ENCODE measurements at regions not wholly inside any gene's neighbourhood (a gene's known extent, or its start where the extent isn't known, plus 50 kb on each side); places are given as distances from the start of the nearest gene placed in this dataset.

- DNase-seq (ENCODE audit: low spot score): no peak
Measured at GRCh38 chr5:164351245-164351834, 845.9 kb downstream of the MAT2B start.

- DNase-seq (ENCODE audit: low spot score): no peak
Measured at GRCh38 chr5:164352695-164353094, 847.3 kb downstream of the MAT2B start.

- DNase-seq (ENCODE audit: low spot score): no peak
Measured at GRCh38 chr5:164353155-164353554, 847.7 kb downstream of the MAT2B start.

- DNase-seq (ENCODE audit: low spot score): no peak
Measured at GRCh38 chr5:164354139-164354751, 848.8 kb downstream of the MAT2B start.

- DNase-seq (ENCODE audit: low spot score): no peak
Measured at GRCh38 chr5:164355267-164355830, 849.9 kb downstream of the MAT2B start.

GRCh38 chr5:164356790-164357189 is 851.4 kb downstream of the MAT2B start:
- DNase-seq (ENCODE audit: low spot score): no peak

GRCh38 chr5:164357395-164358033 is 852.1 kb downstream of the MAT2B start:
- no peak for DNase-seq (ENCODE audit: low spot score)

GRCh38 chr5:164358531-164359259 is 853.3 kb downstream of the MAT2B start:
- DNase-seq (ENCODE audit: low spot score): peak; percentile 62

GRCh38 chr5:164359260-164360255 is 854.1 kb downstream of the MAT2B start:
- no peak for DNase-seq (ENCODE audit: low spot score)

GRCh38 chr5:164360589-164360988 is 855.2 kb downstream of the MAT2B start:
- DNase-seq (ENCODE audit: low spot score): no peak

- DNase-seq (ENCODE audit: low spot score): no peak
Measured at GRCh38 chr5:164361986-164362385, 856.6 kb downstream of the MAT2B start.

- no peak for DNase-seq (ENCODE audit: low spot score)
Measured at GRCh38 chr5:164362835-164363234, 857.4 kb downstream of the MAT2B start.

- no peak for DNase-seq (ENCODE audit: low spot score)
Measured at GRCh38 chr5:164364237-164365208, 859.1 kb downstream of the MAT2B start.

- peak; percentile 91 for DNase-seq (ENCODE audit: low spot score)
Measured at GRCh38 chr5:164370841-164371240, 865.4 kb downstream of the MAT2B start.

- no peak for DNase-seq (ENCODE audit: low spot score)
Measured at GRCh38 chr5:164372892-164373291, 867.5 kb downstream of the MAT2B start.

GRCh38 chr5:164373876-164374275 is 868.5 kb downstream of the MAT2B start:
- no peak for DNase-seq (ENCODE audit: low spot score)

- no peak for DNase-seq (ENCODE audit: low spot score)
Measured at GRCh38 chr5:164375051-164375450, 869.6 kb downstream of the MAT2B start.

GRCh38 chr5:164376843-164377242 is 871.4 kb downstream of the MAT2B start:
- DNase-seq (ENCODE audit: low spot score): no peak

GRCh38 chr5:164377746-164378145 is 872.3 kb downstream of the MAT2B start:
- no peak for DNase-seq (ENCODE audit: low spot score)

- DNase-seq (ENCODE audit: low spot score): no peak
Measured at GRCh38 chr5:164383662-164384061, 878.2 kb downstream of the MAT2B start.

Measured in SW480 (cell line).